GM23248 (cell line): ENCODE measurements at regions not wholly inside any gene's neighbourhood (a gene's known extent, or its start where the extent isn't known, plus 50 kb on each side); places are given as distances from the start of the nearest gene placed in this dataset.

Experiments
- EZH2 ChIP-seq: fragments of 200-600 bp; sonication (generic); IDR thresholded peaks from 2 replicates; pipeline ENCODE4 v1.6.1; 2018; ENCODE audit warnings: antibody characterized with exemption, mild to moderate bottlenecking; ENCODE audit not compliant: insufficient read depth, poor library complexity, severe bottlenecking
- EZH2phosphoT487 ChIP-seq: fragments of 200-600 bp; sonication (generic); IDR thresholded peaks from 2 replicates; pipeline ENCODE4 v1.6.1; 2018; ENCODE audit warnings: antibody characterized with exemption, moderate library complexity, mild to moderate bottlenecking, low read depth; ENCODE audit not compliant: insufficient read depth

- TF ChIP-seq EZH2 (no peak), EZH2phosphoT487 (no peak)
Observed at GRCh38 chr6:8828376-8828775, 393.0 kb upstream of the SLC35B3 start.
